GM12878 (cell line): ENCODE measurements at regions not wholly inside any gene's neighbourhood (a gene's known extent, or its start where the extent isn't known, plus 50 kb on each side); places are given as distances from the start of the nearest gene placed in this dataset.

ENCODE experiments used
- ATAC-seq: fragments of 200-7000 bp; cut with Tn5 transposase; 3 replicates; pipeline ENCODE4 v1.9.1; 2020; ENCODE audit warnings: mild to moderate bottlenecking, moderate library complexity
- BruUV-seq: library from RNA; stranded (reverse); fragments of 400-500 nt; replicated peaks from 2 replicates; lab custom pipeline; 2021; lab: Mats Ljungman, UMichigan
- CTCF ChIA-PET: fragments of 300-600 bp; sonication (Branson Sonifier 250); formaldehyde crosslinking; extraction: SDS; loops from one replicate; lab custom pipeline; 2021; ENCODE audit warnings: inconsistent platforms; lab: Yijun Ruan, JAX
- POLR2A ChIA-PET: fragments of 350-600 bp; formaldehyde crosslinking; extraction: SDS; loops from one replicate; lab custom pipeline; 2021; ENCODE audit warnings: inconsistent platforms; lab: Charles Lee
- RAD21 ChIA-PET: fragments of 300-600 bp; sonication (Branson Sonifier 250); formaldehyde crosslinking; loops from one replicate; lab custom pipeline; 2023; ENCODE audit warnings: antibody characterized with exemption; ENCODE audit not compliant: unreplicated experiment; lab: Charles Lee
- SMC1A ChIA-PET: fragments of 300-600 bp; sonication (Branson Sonifier 250); formaldehyde crosslinking; loops from one replicate; lab custom pipeline; 2023; ENCODE audit not compliant: unreplicated experiment, uncharacterized antibody; lab: Charles Lee
- DNase-seq: peaks from one replicate; pipeline ENCODE4 v3.0.0-alpha.2; 2011; ENCODE audit warnings: low read depth, low spot score
- FAIRE-seq: peaks from 3 replicates; lab custom pipeline; 2011; peaks lifted over from hg19 to GRCh38; lab: Jason Lieb, UNC
- H2AFZ ChIP-seq: 2 replicates; pipeline ENCODE4 v1.6.0; 2011; ENCODE audit warnings: low read depth, low read length, control low read depth; ENCODE audit not compliant: control insufficient read depth
- H3K27ac ChIP-seq: 2 replicates; pipeline ENCODE4 v1.5.1; 2011; ENCODE audit warnings: control low read depth; ENCODE audit not compliant: control insufficient read depth, insufficient read depth
- H3K27me3 ChIP-seq, 2 experiments: replicated peaks in 1 of 2; 2 replicates each; pipeline versions ENCODE4 v1.6.0 to v1.6.1; 2011; ENCODE audit warnings: low read length in 1 of 2; ENCODE audit not compliant: control insufficient read depth in 2 of 2, insufficient read depth in 2 of 2
- H3K36me3 ChIP-seq, 2 experiments: 2 replicates each; pipeline ENCODE4 v1.5.1; 2011; ENCODE audit warnings: low read length in 1 of 2; ENCODE audit not compliant: control insufficient read depth in 2 of 2, insufficient read depth in 2 of 2
- H3K4me1 ChIP-seq: 2 replicates; pipeline ENCODE4 v1.6.1; 2011; ENCODE audit warnings: mild to moderate bottlenecking, low read length, moderate library complexity, mixed read lengths; ENCODE audit not compliant: control insufficient read depth, insufficient read depth
- H3K4me2 ChIP-seq: 2 replicates; pipeline ENCODE4 v1.6.0; 2011; ENCODE audit warnings: control low read depth; ENCODE audit not compliant: control insufficient read depth, insufficient read depth
- H3K4me3 ChIP-seq: fragments of 200-600 bp; sonication (generic); 2 replicates; pipeline ENCODE4 v1.5.1; 2016
- H3K79me2 ChIP-seq: 2 replicates; pipeline ENCODE4 v1.6.0; 2011; ENCODE audit warnings: low read length; ENCODE audit not compliant: control insufficient read depth, insufficient read depth
- H3K9ac ChIP-seq: 2 replicates; pipeline ENCODE4 v1.8.0; 2011; ENCODE audit warnings: low read length, control low read depth, mixed read lengths; ENCODE audit not compliant: control insufficient read depth, insufficient read depth
- H3K9me3 ChIP-seq: replicated peaks from 3 replicates; pipeline ENCODE4 v1.5.1; 2011; ENCODE audit warnings: mild to moderate bottlenecking, low read length; ENCODE audit not compliant: control insufficient read depth, insufficient read depth
- H4K20me1 ChIP-seq: 2 replicates; pipeline ENCODE4 v1.6.0; 2011; ENCODE audit not compliant: control insufficient read depth, insufficient read depth
- ATF7 ChIP-seq: fragments of 450-650 bp; IDR thresholded peaks from 2 replicates; pipeline ENCODE4 v1.6.1; 2016; ENCODE audit warnings: low read depth, mild to moderate bottlenecking
- BCL3 ChIP-seq: IDR thresholded peaks from 2 replicates; pipeline ENCODE4 v1.6.1; 2011; ENCODE audit warnings: borderline replicate concordance, low read depth, mild to moderate bottlenecking, moderate library complexity, low read length; ENCODE audit not compliant: insufficient read depth, poor library complexity, severe bottlenecking
- EGR1 ChIP-seq, 2 experiments: IDR thresholded peaks; 1 replicate in 1 of 2; 2 replicates in 1 of 2; pipeline ENCODE4 v1.6.1; 2011 to 2012; ENCODE audit warnings: low read depth in 2 of 2, low read length in 2 of 2, borderline replicate concordance in 1 of 2, mild to moderate bottlenecking in 1 of 2, moderate library complexity in 1 of 2
- IRF4 ChIP-seq: IDR thresholded peaks from 2 replicates; pipeline ENCODE4 v1.6.1; 2011; ENCODE audit warnings: low read depth, low read length
- KAT2A ChIP-seq: conservative IDR thresholded peaks from 2 replicates; pipeline ENCODE4 v1.6.1; 2011; ENCODE audit warnings: low read depth, low read length; ENCODE audit not compliant: control insufficient read depth
- NFYA ChIP-seq: IDR thresholded peaks from 2 replicates; pipeline ENCODE4 v1.6.1; 2011; ENCODE audit warnings: low read depth, mild to moderate bottlenecking, low read length, improper control_type of control experiment, borderline replicate concordance
- RAD51 ChIP-seq: fragments of 450-650 bp; IDR thresholded peaks from 2 replicates; pipeline ENCODE4 v1.6.1; 2016; ENCODE audit warnings: moderate library complexity, mild to moderate bottlenecking, inconsistent platforms
- RFX5 ChIP-seq: IDR thresholded peaks from 2 replicates; pipeline ENCODE4 v1.6.1; 2011; ENCODE audit warnings: low read depth, low read length, improper control_type of control experiment
- TCF7 ChIP-seq: IDR thresholded peaks from 2 replicates; pipeline ENCODE4 v1.6.1; 2014; ENCODE audit warnings: antibody characterized with exemption, borderline replicate concordance
- ZBTB33 ChIP-seq: fragments of 450-650 bp; IDR thresholded peaks from 2 replicates; pipeline ENCODE4 v1.6.1; 2017; ENCODE audit warnings: mild to moderate bottlenecking
- WGBS: methylation state at CpG from one replicate; pipeline ENCODE4 v1.1.6; 2016; ENCODE audit warnings: low lambda C conversion rate; ENCODE audit not compliant: insufficient replicate concordance, insufficient coverage; ENCODE audit errors: missing lambda C conversion rate; 5-methylcytosine and 5-hydroxymethylcytosine counted together
- in situ Hi-C: fragments of 300-500 bp; cut with MboI; formaldehyde crosslinking; loops from 9 replicates; pipeline ENCODE4 v1.14.3; 2018; ENCODE audit warnings: mixed read lengths
- intact Hi-C: fragments of 100-400 bp; cut with micrococcal nuclease; formaldehyde crosslinking; loops from one replicate; pipeline ENCODE4 v1.14.2; 2022; ENCODE audit not compliant: unreplicated experiment

- POLR2A ChIA-PET: interaction anchor here (1.0 to 1.5 kb wide), 2 partner anchors 152 to 153 kb away, joined by 3 to 6 read pairs; no protein-coding TSS in a partner anchor
- Histone ChIP-seq H3K4me2 (no peak overlapping the region), H3K4me1 (peaks cover 31% of the 10 kb centered on the region), H3K27me3 (no peaks in the 10 kb centered on the region), H3K36me3 (no peaks in the 10 kb centered on the region), H3K79me2 (no peaks in the 10 kb centered on the region)
- BruUV-seq: no TSS peak
- in situ Hi-C loops (no loop called here), intact Hi-C loops (no loop called here)
- no peak for DNase-seq
- TF ChIP-seq RAD51 (peak; percentile 62), IRF4 (no peak)
- TF ChIP-seq, all 136 proteins: peak for 1
- ChIA-PET RAD21 (interaction anchor here (0.8 to 14.5 kb wide), 13 partner anchors 7 to 272 kb away, joined by 3 to 190 read pairs (median 4); no protein-coding TSS in a partner anchor), CTCF (interaction anchor here (1.3 to 11.5 kb wide), 3 partner anchors 5 to 168 kb away, joined by 3 to 97 read pairs (median 97); no protein-coding TSS in a partner anchor), SMC1A (interaction anchor here (0.8 to 13.1 kb wide), 9 partner anchors 7 to 153 kb away, joined by 4 to 266 read pairs (median 9); no protein-coding TSS in a partner anchor)
- WGBS: 100% methylated on average over 2 of the region's 2 CpGs
- ATAC-seq (no peak), FAIRE-seq (no peak)
- H4K20me1 ChIP-seq: no peaks in the 10 kb centered on the region
- H3K9ac ChIP-seq: no peak overlapping the region
- H3K27ac ChIP-seq: no peak overlapping the region
- H3K4me3 ChIP-seq: no peak overlapping the region
- H3K9me3 ChIP-seq: no peaks in the 10 kb centered on the region; the same call in 1 of the 3 replicates
- H2AFZ ChIP-seq: no peak overlapping the region
Measured at GRCh38 chr5:68440245-68440644, 224.7 kb downstream of the PIK3R1 start.

GRCh38 chr5:68440651-68441050 is 225.1 kb downstream of the PIK3R1 start:
- H3K9me3 ChIP-seq: no peaks in the 10 kb centered on the region; the same call in 1 of the 3 replicates
- BruUV-seq: no TSS peak
- RAD21 ChIA-PET: interaction anchor here (0.8 to 14.5 kb wide), 12 partner anchors 8 to 153 kb away, joined by 3 to 190 read pairs (median 5); no protein-coding TSS in a partner anchor
- H3K36me3 ChIP-seq: no peaks in the 10 kb centered on the region
- H3K9ac ChIP-seq: no peak overlapping the region
- H4K20me1 ChIP-seq: no peaks in the 10 kb centered on the region
- no peaks in the 10 kb centered on the region for H3K79me2 ChIP-seq
- no peak overlapping the region for H3K4me2 ChIP-seq
- H3K27ac ChIP-seq: 0 out of 2 replicates have a peak overlapping the region, but pooled peaks have one; percentile 31
- SMC1A ChIA-PET: interaction anchor here (0.8 to 13.1 kb wide), 13 partner anchors 7 to 202 kb away, joined by 3 to 266 read pairs (median 5); no protein-coding TSS in a partner anchor
- ATAC-seq: no peak
- H3K4me3 ChIP-seq: no peak overlapping the region
- H3K27me3 ChIP-seq: no peaks in the 10 kb centered on the region
- peaks cover 29% of the 10 kb centered on the region for H3K4me1 ChIP-seq
- CTCF ChIA-PET: interaction anchor here (0.8 to 11.3 kb wide), 5 partner anchors 6 to 168 kb away, joined by 3 to 97 read pairs (median 7); no protein-coding TSS in a partner anchor
- POLR2A ChIA-PET: interaction anchor here (1.0 to 1.5 kb wide), 4 partner anchors 30 to 154 kb away, joined by 3 to 6 read pairs (median 4); no protein-coding TSS in a partner anchor
- no peak for FAIRE-seq
- DNase-seq: no peak
- intact Hi-C loops (no loop called here), in situ Hi-C loops (no loop called here)
- no peak overlapping the region for H2AFZ ChIP-seq
- TF ChIP-seq ATF7 (no peak), RFX5 (no peak), BCL3 (no peak), EGR1 (IDR thresholded peaks at IDR 0.05; ENCODE audit: borderline replicate concordance in 1 of 2, low read depth in 2 of 2, low read length in 2 of 2) (no peak), KAT2A (no peak), TCF7 (no peak), NFYA (no peak), ZBTB33 (no peak)
